Fibroblast of lung (primary cell): ENCODE measurements at regions not wholly inside any gene's neighbourhood (a gene's known extent, or its start where the extent isn't known, plus 50 kb on each side); places are given as distances from the start of the nearest gene placed in this dataset.

Source experiments
- CTCF ChIP-seq, 2 donors: IDR thresholded peaks in 1 of 2; conservative IDR thresholded peaks in 1 of 2; 1 replicate in 1 of 2; 2 replicates in 1 of 2; pipeline ENCODE4 v1.5.1; 2011 to 2012; ENCODE audit warnings: low read length in 2 of 2, control low read depth in 1 of 2, inconsistent platforms in 1 of 2, low read depth in 1 of 2, mild to moderate bottlenecking in 1 of 2
- EZH2 ChIP-seq: IDR thresholded peaks from 2 replicates; pipeline ENCODE4 v1.5.1; 2012; ENCODE audit warnings: low read length, control low read depth, mild to moderate bottlenecking; ENCODE audit errors: missing control alignments

DNA sequence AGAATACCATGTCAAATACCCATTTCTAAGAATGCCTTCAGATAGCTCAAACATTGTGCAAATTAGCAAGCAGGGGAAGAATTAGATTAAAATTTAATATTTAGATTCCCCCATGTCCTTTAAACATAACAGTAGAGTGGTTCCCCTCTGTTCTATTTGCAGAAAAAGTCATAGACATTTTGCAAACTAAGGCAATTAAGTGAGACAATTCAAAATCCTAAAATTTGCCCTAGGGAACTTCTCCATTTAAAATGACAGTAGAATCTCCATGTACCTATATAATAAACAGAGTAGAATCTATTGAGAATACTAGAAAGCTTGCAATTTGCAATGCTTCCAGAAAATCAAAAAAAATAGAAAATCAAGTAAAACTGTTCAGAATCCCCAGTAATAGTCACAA lies 340.6 kb downstream of the TBL1XR1 start:
- TF ChIP-seq CTCF (conservative IDR thresholded peaks at IDR 0.05 in 1 of 2, IDR thresholded peaks at IDR 0.05 in 1 of 2; ENCODE audit: low read depth in 1 of 2, low read length in 2 of 2): no peak
- TF ChIP-seq EZH2: no peak
